22Rv1 (cell line): ENCODE measurements at regions not wholly inside any gene's neighbourhood (a gene's known extent, or its start where the extent isn't known, plus 50 kb on each side); places are given as distances from the start of the nearest gene placed in this dataset.
"Not testable (repeated sequence)": the region's sequence is repeated elsewhere in the genome, so short reads cannot be mapped to it uniquely, and the experiment has no call there.

Source experiments
- H3K27ac ChIP-seq: fragments of 450-650 bp; 2 replicates; pipeline ENCODE4 v1.5.1; 2017
- CTCF ChIP-seq: fragments of 450-650 bp; IDR thresholded peaks from 2 replicates; pipeline ENCODE4 v1.5.1; 2017; ENCODE audit warnings: mild to moderate bottlenecking
- ZFX ChIP-seq: fragments of 450-650 bp; IDR thresholded peaks from 2 replicates; pipeline ENCODE4 v1.6.1; 2017; ENCODE audit warnings: antibody characterized with exemption, borderline replicate concordance

GRCh38 chr14:28300356-28300755 lies 466.2 kb upstream of the FOXG1 start:
- H3K27ac ChIP-seq: no peak overlapping the region
- TF ChIP-seq ZFX: no peak
- no peak for TF ChIP-seq CTCF

GRCh38 chr14:28301179-28301578 lies 465.4 kb upstream of the FOXG1 start:
- H3K27ac ChIP-seq: no peak overlapping the region
- TF ChIP-seq ZFX (no peak), CTCF (no peak)

- TF ChIP-seq CTCF (no peak), ZFX (no peak)
- no peak overlapping the region for H3K27ac ChIP-seq
These were observed 463.3 kb upstream of the FOXG1 start for GRCh38 chr14:28303248-28303647.

- TF ChIP-seq CTCF (no peak), ZFX (no peak)
- no peak overlapping the region for H3K27ac ChIP-seq
These were observed 460.6 kb upstream of the FOXG1 start for GRCh38 chr14:28305938-28306337.

- no peak overlapping the region for H3K27ac ChIP-seq
- no peak for TF ChIP-seq ZFX
- TF ChIP-seq CTCF: no peak
These were observed 459.1 kb upstream of the FOXG1 start for GRCh38 chr14:28307506-28307905.

GRCh38 chr14:28308734-28309133 lies 457.9 kb upstream of the FOXG1 start:
- no peak for TF ChIP-seq ZFX
- TF ChIP-seq CTCF: no peak
- H3K27ac ChIP-seq: no peak overlapping the region

GRCh38 chr14:28317890-28318675 lies 448.5 kb upstream of the FOXG1 start:
- H3K27ac ChIP-seq: not testable (repeated sequence)
